Neuronal stem cell (in vitro differentiated cells): ENCODE measurements at regions not wholly inside any gene's neighbourhood (a gene's known extent, or its start where the extent isn't known, plus 50 kb on each side); places are given as distances from the start of the nearest gene placed in this dataset.

Experiments
- DNase-seq: peaks from one replicate; pipeline ENCODE4 v3.0.0-alpha.2; 2013; ENCODE audit warnings: low spot score
- H2AFZ ChIP-seq: one replicate; pipeline ENCODE4 v1.6.1; 2013; ENCODE audit warnings: mild to moderate bottlenecking, low read length, inconsistent platforms
- H2AK5ac ChIP-seq: 2 replicates; pipeline ENCODE4 v1.6.1; 2013; ENCODE audit warnings: low read depth, mild to moderate bottlenecking, inconsistent platforms, low read length, moderate library complexity, mixed read lengths
- H2BK120ac ChIP-seq: 2 replicates; pipeline ENCODE4 v1.6.1; 2013; ENCODE audit warnings: low read depth, mild to moderate bottlenecking, inconsistent platforms, low read length, moderate library complexity, mixed read lengths
- H2BK12ac ChIP-seq: one replicate; pipeline ENCODE4 v1.6.1; 2013; ENCODE audit warnings: low read length, inconsistent platforms
- H2BK15ac ChIP-seq: 2 replicates; pipeline ENCODE4 v1.6.1; 2013; ENCODE audit warnings: mild to moderate bottlenecking, low read length, inconsistent platforms, mixed read lengths
- H2BK5ac ChIP-seq: one replicate; pipeline ENCODE4 v1.6.1; 2013; ENCODE audit warnings: inconsistent platforms, mild to moderate bottlenecking, low read length, moderate library complexity
- H3K14ac ChIP-seq: one replicate; pipeline ENCODE4 v1.6.1; 2013; ENCODE audit warnings: low read length, inconsistent platforms
- H3K18ac ChIP-seq: 2 replicates; pipeline ENCODE4 v1.6.1; 2013; ENCODE audit warnings: low read length, inconsistent platforms
- H3K23ac ChIP-seq: 2 replicates; pipeline ENCODE4 v1.6.1; 2013; ENCODE audit warnings: low read depth, mild to moderate bottlenecking, mixed read lengths, low read length, inconsistent platforms; ENCODE audit not compliant: poor library complexity
- H3K27ac ChIP-seq: replicated peaks from 3 replicates; pipeline ENCODE4 v1.5.1; 2013; ENCODE audit warnings: low read length, inconsistent platforms
- H3K27me3 ChIP-seq, 3 experiments: 2 replicates each; pipeline ENCODE4 v1.6.1; 2013; ENCODE audit warnings: low read length in 3 of 3, mild to moderate bottlenecking in 2 of 3, inconsistent platforms in 1 of 3, low read depth in 1 of 3, mixed read lengths in 1 of 3, moderate library complexity in 1 of 3; ENCODE audit not compliant: control insufficient read depth in 3 of 3, insufficient read depth in 3 of 3
- H3K36me3 ChIP-seq, 2 donors: replicated peaks in 1 of 2; 2 replicates each; pipeline ENCODE4 v1.6.1; 2013; ENCODE audit warnings: low read length in 2 of 2; ENCODE audit not compliant: control insufficient read depth in 2 of 2, insufficient read depth in 2 of 2
- H3K4ac ChIP-seq: 2 replicates; pipeline ENCODE4 v1.6.1; 2013; ENCODE audit warnings: inconsistent platforms, mild to moderate bottlenecking, low read length, moderate library complexity
- H3K4me1 ChIP-seq, 2 donors: 1 replicate in 1 of 2; 2 replicates in 1 of 2; pipeline ENCODE4 v1.6.1; 2013; ENCODE audit warnings: low read length in 2 of 2, low read depth in 1 of 2; ENCODE audit not compliant: control insufficient read depth in 2 of 2, insufficient read depth in 1 of 2
- H3K4me2 ChIP-seq: one replicate; pipeline ENCODE4 v1.6.1; 2013; ENCODE audit warnings: mild to moderate bottlenecking, low read length, inconsistent platforms; ENCODE audit not compliant: insufficient read depth, poor library complexity, severe bottlenecking
- H3K4me3 ChIP-seq, 2 donors: 2 replicates each; pipeline ENCODE4 v1.5.1; 2013; ENCODE audit warnings: low read length in 2 of 2, mild to moderate bottlenecking in 2 of 2, inconsistent platforms in 1 of 2, moderate library complexity in 1 of 2
- H3K79me1 ChIP-seq: one replicate; pipeline ENCODE4 v1.6.1; 2013; ENCODE audit warnings: low read depth, mild to moderate bottlenecking, inconsistent platforms, low read length, moderate library complexity
- H3K9ac ChIP-seq: one replicate; pipeline ENCODE4 v1.6.1; 2013; ENCODE audit warnings: mild to moderate bottlenecking, low read depth, low read length, inconsistent platforms; ENCODE audit not compliant: poor library complexity
- H3K9me3 ChIP-seq, 2 donors: replicated peaks in 1 of 2; 2 replicates each; pipeline versions ENCODE3 to v1.6.1; 2013; ENCODE audit warnings: low read length in 2 of 2, mild to moderate bottlenecking in 2 of 2, inconsistent platforms in 1 of 2, low read depth in 1 of 2, mixed read lengths in 1 of 2, moderate library complexity in 1 of 2; ENCODE audit not compliant: control insufficient read depth in 2 of 2, insufficient read depth in 1 of 2
- H4K8ac ChIP-seq: one replicate; pipeline ENCODE4 v1.6.1; 2013; ENCODE audit warnings: low read depth, mild to moderate bottlenecking, inconsistent platforms, low read length, moderate library complexity
- H4K91ac ChIP-seq: one replicate; pipeline ENCODE4 v1.6.1; 2013; ENCODE audit warnings: low read length, low read depth, mild to moderate bottlenecking, inconsistent platforms; ENCODE audit not compliant: poor library complexity
- WGBS, 2 donors: extraction: QIAGEN DNeasy Blood & Tissue Kit; methylation state at CpG; one replicate each; pipeline ENCODE4 v1.1.7; 2013; ENCODE audit warnings: missing lambda C conversion rate in 2 of 2, mixed read lengths in 1 of 2; ENCODE audit not compliant: insufficient read length in 2 of 2, insufficient replicate concordance in 1 of 2; ENCODE audit errors: extremely low coverage in 2 of 2; 5-methylcytosine and 5-hydroxymethylcytosine counted together

DNA sequence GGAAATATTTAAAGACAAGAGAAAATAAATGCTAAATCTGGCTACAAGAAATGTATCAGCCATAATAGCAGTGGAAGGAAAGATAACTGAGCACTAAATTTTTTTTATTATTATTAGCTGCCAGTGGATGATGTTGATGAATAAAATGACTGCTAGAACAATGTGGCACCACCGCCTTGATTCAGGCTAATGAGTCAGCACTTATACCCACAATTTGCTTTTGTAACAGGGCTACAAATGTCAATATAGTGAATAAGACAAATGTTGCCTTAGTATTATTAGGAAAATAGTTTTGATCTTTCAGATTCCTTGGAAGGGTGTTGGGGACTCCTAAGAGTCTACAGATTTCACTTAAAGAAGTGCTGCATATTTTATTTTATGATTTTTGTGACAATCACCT lies 555.2 kb upstream of the GRAMD2B start:
- peaks cover 0 to 2% of the 10 kb centered on the region in 2 donors for H3K9me3 ChIP-seq
- no peak overlapping the region for H2BK12ac ChIP-seq
- no peak overlapping the region for H2BK15ac ChIP-seq
- no peak overlapping the region for H3K4me2 ChIP-seq
- no peak overlapping the region for H3K4me3 ChIP-seq
- H3K4me1 ChIP-seq, result peaks cover 3 to 9% of the 10 kb centered on the region in 2 donors
- H2AK5ac ChIP-seq, result no peak overlapping the region
- H3K79me1 ChIP-seq, result no peaks in the 10 kb centered on the region
- H2BK5ac ChIP-seq, result no peak overlapping the region
- no peak overlapping the region for H3K4ac ChIP-seq
- no peak overlapping the region for H3K9ac ChIP-seq
- no peak overlapping the region for H4K91ac ChIP-seq
- H3K23ac ChIP-seq, result no peak overlapping the region
- H3K14ac ChIP-seq, result no peak overlapping the region
- no peak overlapping the region for H3K18ac ChIP-seq
- WGBS, 2 donors, result no CpG with 5 or more reads among the region's 1 CpG
- no peak overlapping the region for H2BK120ac ChIP-seq
- no peak overlapping the region for H4K8ac ChIP-seq
- no peak overlapping the region for H3K27ac ChIP-seq
- DNase-seq, result no peak
- no peaks in the 10 kb centered on the region for H3K27me3 ChIP-seq
- H3K36me3 ChIP-seq, result no peaks in the 10 kb centered on the region
- H2AFZ ChIP-seq, result no peak overlapping the region

DNA sequence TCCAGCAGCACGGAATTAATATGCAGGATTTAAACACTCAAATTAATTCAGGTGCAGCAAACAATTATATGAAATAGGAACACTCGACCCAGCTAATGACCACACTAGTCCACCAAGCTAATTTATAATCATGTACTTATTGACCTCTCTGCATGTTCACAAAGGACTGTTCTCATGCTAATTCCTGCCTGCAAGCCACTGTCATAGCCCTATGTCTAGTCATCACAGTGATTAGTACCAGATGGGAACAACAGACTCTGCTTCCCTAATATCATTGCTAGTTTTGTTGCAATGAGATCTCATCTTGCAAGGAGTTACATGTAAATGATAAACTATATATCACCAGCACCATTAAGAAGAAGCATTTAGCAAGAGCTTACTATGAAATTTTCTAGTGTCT lies 553.0 kb upstream of the GRAMD2B start:
- H3K14ac ChIP-seq, result no peak overlapping the region
- WGBS, 2 donors, result no CpG with 5 or more reads among the region's 2 CpGs
- peaks cover 3 to 9% of the 10 kb centered on the region in 2 donors for H3K4me1 ChIP-seq
- no peak overlapping the region for H3K4ac ChIP-seq
- no peaks in the 10 kb centered on the region for H3K27me3 ChIP-seq
- H2BK120ac ChIP-seq, result no peak overlapping the region
- H2AK5ac ChIP-seq, result no peak overlapping the region
- H4K91ac ChIP-seq, result no peak overlapping the region
- H2BK12ac ChIP-seq, result no peak overlapping the region
- H3K18ac ChIP-seq, result no peak overlapping the region
- no peak overlapping the region for H3K23ac ChIP-seq
- no peak overlapping the region for H2BK15ac ChIP-seq
- no peak overlapping the region for H3K27ac ChIP-seq
- no peak overlapping the region for H2AFZ ChIP-seq
- no peak overlapping the region for H2BK5ac ChIP-seq
- H4K8ac ChIP-seq, result no peak overlapping the region
- H3K36me3 ChIP-seq, result no peaks in the 10 kb centered on the region
- H3K9ac ChIP-seq, result no peak overlapping the region
- DNase-seq, result no peak
- H3K79me1 ChIP-seq, result no peaks in the 10 kb centered on the region
- no peak overlapping the region for H3K4me3 ChIP-seq
- peaks cover 0 to 5% of the 10 kb centered on the region in 2 donors for H3K9me3 ChIP-seq
- H3K4me2 ChIP-seq, result no peak overlapping the region

DNA sequence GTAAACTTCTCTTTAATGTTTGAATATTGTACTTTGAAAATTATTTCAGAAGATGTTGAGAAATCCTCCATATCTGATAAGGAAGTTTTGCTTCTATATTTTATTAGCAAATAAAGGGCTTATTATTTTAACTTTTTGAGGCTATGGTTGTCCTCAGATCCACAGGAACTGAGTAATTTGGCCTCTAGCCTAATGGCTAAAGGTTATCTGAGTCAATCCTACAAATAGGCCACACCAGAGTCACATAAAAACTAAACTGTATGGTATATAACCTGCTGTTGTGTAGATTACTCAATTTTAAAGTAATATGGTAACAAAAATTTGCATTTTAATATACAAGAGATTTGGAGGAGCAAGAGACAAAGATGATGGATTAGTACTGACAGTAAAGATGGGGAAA lies 549.2 kb upstream of the GRAMD2B start:
- no peak overlapping the region for H2BK120ac ChIP-seq
- H3K23ac ChIP-seq, result no peak overlapping the region
- no peak overlapping the region for H3K14ac ChIP-seq
- H2BK15ac ChIP-seq, result no peak overlapping the region
- no peak overlapping the region for H2BK5ac ChIP-seq
- peaks cover 0 to 5% of the 10 kb centered on the region in 2 donors for H3K9me3 ChIP-seq
- no peaks in the 10 kb centered on the region for H3K79me1 ChIP-seq
- no peak overlapping the region for H3K27ac ChIP-seq
- no peaks in the 10 kb centered on the region for H3K36me3 ChIP-seq
- H3K4ac ChIP-seq, result no peak overlapping the region
- no peak overlapping the region for H2AFZ ChIP-seq
- no peak overlapping the region for H3K18ac ChIP-seq
- H3K4me1 ChIP-seq, result peaks cover 3 to 9% of the 10 kb centered on the region in 2 donors
- no peak overlapping the region for H2AK5ac ChIP-seq
- no peak overlapping the region for H3K4me2 ChIP-seq
- DNase-seq, result no peak
- H4K91ac ChIP-seq, result no peak overlapping the region
- H3K4me3 ChIP-seq, result no peak overlapping the region
- H4K8ac ChIP-seq, result no peak overlapping the region
- H3K27me3 ChIP-seq, result no peaks in the 10 kb centered on the region
- H2BK12ac ChIP-seq, result no peak overlapping the region
- H3K9ac ChIP-seq, result no peak overlapping the region

DNA sequence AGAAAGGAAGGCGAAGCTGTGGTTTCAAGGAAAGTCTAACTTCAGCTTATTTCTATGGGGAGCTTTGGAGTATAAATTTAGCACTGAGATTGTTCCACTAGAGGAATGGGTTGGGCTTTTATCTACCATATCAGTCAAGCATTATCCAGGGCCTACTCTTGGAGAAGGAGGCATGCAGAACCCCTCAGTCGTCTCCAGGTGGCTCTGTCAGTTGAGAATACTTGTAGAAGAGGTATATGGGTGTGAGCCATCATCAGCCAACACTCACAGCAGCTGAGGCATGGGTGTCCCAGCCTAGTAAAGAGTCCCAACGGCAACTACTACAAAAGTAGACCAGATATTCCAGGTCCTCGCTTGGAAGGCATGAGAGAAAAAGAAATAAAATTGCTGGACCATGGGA lies 548.5 kb upstream of the GRAMD2B start:
- no peak for DNase-seq

More for the DNA sequence above, 548.5 kb upstream of the GRAMD2B start:
- H3K27me3 ChIP-seq, result no peaks in the 10 kb centered on the region
- no peak overlapping the region for H4K8ac ChIP-seq
- no peak overlapping the region for H2BK15ac ChIP-seq
- no peak overlapping the region for H3K18ac ChIP-seq
- no peak overlapping the region for H3K9ac ChIP-seq
- no peak overlapping the region for H2BK120ac ChIP-seq
- no peak overlapping the region for H2AK5ac ChIP-seq
- H2AFZ ChIP-seq, result no peak overlapping the region
- WGBS, 2 donors, result no CpG with 5 or more reads among the region's 4 CpGs
- H3K36me3 ChIP-seq, result no peaks in the 10 kb centered on the region
- no peak overlapping the region for H3K4me2 ChIP-seq
- H3K4me3 ChIP-seq, result no peak overlapping the region
- no peak overlapping the region for H3K4ac ChIP-seq
- H2BK5ac ChIP-seq, result no peak overlapping the region
- no peak overlapping the region for H3K14ac ChIP-seq
- no peak overlapping the region for H3K23ac ChIP-seq
- no peaks in the 10 kb centered on the region for H3K79me1 ChIP-seq
- H3K9me3 ChIP-seq, result peaks cover 0 to 5% of the 10 kb centered on the region in 2 donors
- no peak overlapping the region for H2BK12ac ChIP-seq
- H3K4me1 ChIP-seq, result peaks cover 3 to 8% of the 10 kb centered on the region in 2 donors
- no peak overlapping the region for H3K27ac ChIP-seq
- H4K91ac ChIP-seq, result no peak overlapping the region
